Activated CD8-positive, alpha-beta memory T cell treated with anti-CD3 and anti-CD28 coated beads, Interleukin-2, amount 50 U/mL, for 24 hours (primary cell): ENCODE measurements at regions not wholly inside any gene's neighbourhood (a gene's known extent, or its start where the extent isn't known, plus 50 kb on each side); places are given as distances from the start of the nearest gene placed in this dataset.
A peak's percentile ranks its signal among the peaks of the same experiment; 100 is the strongest.
"Not testable (repeated sequence)": the region's sequence is repeated elsewhere in the genome, so short reads cannot be mapped to it uniquely, and the experiment has no call there.

ENCODE experiments used
- DNase-seq: peaks from one replicate; pipeline ENCODE4 v3.0.0-alpha.2; 2020; ENCODE audit errors: extremely low read depth

DNA sequence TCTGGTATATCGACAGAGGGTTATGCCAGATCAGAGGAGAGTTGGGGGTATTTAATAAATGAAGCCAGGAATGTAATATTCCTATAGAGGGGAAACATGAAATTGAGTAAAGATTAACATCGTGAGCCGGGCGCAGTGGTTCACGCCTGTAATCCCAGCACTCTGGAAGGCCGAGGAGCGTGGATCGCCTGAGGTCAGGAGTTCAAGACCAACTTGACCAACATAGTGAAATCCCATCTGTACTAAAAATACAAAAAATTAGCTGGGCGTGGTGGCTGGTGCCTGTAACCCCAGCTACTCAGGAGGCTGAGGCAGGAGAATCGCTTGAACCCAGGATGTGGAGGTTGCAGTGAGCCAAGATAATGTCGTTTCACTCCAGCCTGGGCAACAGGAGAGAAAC, 112.4 kb upstream of the ZNF184 start:
- not testable (repeated sequence) for DNase-seq

DNA sequence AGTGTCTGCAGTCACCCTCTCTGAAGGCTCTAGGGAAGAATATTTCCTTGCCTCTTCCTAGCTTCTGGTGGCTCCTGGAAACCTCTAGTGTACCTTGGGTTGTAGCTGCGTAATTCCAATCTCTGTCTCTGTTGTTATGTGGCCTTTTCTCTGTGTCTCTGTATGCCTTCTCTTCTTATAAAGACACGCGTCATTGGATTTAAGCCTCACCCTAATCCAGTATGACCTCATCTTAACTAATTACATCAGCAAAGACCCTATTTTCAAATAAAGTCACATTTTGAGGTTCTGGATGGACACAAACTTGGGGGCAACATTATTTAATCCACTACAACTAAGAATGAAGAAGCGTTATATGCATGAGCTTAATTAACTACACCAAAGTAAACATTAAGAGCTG, 111.4 kb upstream of the ZNF184 start:
- no peak for DNase-seq

DNA sequence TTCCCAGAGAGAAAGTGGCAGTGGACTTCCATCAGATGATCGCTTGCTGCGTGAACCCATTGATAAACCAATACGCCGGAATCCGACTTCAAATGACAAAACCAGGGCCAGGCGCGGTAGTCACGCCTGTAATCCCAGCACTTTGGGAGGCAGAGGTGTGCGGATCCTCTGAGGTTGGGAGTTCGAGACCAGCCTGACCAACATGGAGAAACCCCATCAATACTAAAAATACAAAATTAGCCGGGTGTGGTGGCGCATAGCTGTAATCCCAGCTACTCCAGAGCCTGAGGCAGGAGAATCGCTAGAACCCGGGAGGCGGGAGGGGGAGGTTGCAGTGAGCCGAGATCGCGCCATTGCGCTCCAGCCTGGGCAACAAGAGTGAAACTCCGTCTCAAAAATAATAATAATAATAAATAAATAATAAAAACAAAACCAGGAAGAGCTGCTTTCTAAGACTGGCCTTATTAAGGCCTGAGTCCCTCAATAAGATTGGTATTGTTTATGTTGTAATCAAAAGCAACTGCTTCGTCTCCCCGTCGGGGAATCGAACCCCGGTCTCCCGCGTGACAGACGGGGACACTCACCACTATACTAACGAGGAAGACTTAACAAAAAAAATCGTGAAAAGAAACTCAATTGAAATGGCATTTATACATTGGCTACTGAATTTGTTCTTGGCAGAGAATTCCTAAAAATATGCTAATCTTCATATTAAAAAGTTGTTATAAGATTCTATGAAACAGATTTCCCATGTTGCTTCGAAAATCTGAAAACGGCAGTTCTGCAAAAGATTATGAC, 110.2 kb upstream of the ZNF184 start:
- peak; percentile 20 for DNase-seq

DNA sequence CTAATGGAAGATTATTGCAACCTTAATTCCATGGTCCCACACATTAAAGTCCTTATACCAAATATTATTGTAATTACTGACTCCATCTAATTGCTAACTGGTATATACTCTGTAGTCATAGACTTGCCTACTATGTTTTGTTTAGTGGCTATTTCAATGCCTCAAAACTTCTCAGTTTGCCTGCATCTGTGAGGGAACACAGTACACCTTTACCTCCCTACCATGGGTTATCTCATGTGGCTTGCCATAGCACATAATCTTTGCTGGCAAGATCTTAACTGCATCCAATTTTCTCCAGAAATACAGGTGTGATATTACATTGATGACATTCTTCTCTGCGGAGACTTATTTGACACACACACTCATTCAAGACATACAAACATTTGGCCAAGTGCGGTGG, 107.1 kb upstream of the ZNF184 start:
- no peak for DNase-seq

DNA sequence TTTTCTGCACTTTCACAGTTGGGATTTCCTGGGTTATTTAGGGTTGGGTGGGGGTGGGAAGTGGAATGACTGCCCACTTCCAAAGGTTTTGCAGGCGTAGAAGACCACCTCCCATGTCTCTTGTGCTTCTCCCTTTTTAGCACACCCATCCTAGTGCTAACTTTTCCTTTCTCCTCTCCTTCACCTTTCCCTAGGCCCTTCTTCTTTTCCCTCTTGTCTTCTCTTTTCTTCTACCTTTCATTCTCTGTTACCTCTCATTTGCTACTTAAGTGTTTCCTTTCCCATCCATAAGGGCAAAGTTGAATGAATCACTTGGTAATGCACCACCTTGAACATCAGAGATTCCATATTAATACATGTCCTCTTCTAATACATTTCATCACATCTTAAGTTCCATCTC, 105.0 kb upstream of the ZNF184 start:
- no peak for DNase-seq

DNA sequence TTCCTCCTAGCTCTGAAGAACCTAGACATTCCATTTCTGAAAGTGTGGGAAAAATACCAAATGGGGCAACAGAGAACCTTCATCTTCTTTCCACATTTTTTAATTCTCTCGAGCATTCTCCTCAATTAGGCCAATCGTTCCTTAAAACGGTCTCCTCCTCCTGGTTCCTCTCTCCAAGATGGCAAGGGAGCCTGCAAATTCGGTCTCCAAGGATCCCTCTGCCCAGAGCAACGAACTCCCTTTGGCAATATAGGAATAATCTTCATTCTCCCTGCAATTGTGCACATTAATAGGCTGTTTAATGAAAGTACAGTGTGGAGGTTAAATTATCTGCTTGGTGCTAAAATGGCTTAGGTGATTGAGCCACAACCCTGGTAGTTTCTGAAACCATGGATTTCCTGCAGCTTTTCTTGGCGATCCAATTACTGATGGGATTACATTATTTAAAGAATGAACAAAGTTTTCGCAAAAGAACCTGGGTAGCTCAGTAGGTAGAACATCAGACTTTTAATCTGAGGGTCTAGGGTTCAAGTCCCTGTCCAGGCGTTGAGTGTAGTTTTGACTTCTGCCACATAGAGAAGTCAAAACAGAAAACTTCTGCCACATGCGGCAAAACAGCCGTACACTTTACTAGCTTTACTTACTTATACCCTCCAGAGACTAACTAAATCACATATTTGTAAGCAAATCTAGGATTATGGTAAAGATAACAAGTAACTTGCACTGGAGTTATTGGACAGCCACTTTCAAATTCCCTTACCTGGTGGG, 102.9 kb upstream of the ZNF184 start:
- DNase-seq = no peak

DNA sequence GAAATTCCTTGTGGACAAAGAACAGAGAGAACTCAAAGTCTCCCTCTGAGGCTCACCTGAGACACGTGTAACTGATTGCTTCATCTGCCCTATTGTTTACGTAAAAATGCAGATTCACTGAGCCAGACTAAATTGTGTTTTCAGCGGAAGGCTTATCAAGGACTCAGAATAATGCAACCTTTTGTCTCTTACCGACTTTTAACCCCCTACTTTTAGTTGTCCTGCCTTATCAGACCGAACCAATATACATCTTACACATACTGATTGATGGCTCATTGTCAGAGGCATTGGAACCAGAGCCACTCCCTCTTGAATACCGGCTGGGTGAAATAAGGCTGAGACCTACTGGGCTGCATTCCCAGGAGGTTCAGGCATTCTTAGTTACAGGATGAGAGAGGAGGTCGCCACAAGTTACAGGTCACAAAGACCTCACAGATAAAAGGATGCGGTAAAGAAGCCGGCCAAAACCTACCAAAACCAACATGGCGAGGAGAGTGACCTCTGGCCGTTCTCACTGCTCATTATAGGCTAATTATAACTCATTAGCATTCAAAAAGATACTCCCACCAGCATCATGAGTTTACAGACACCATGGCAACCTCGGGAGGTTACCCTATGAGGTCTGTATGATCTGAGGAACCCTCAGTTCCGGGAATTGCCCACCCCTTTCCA, 95.5 kb upstream of the ZNF184 start:
- no peak for DNase-seq

DNA sequence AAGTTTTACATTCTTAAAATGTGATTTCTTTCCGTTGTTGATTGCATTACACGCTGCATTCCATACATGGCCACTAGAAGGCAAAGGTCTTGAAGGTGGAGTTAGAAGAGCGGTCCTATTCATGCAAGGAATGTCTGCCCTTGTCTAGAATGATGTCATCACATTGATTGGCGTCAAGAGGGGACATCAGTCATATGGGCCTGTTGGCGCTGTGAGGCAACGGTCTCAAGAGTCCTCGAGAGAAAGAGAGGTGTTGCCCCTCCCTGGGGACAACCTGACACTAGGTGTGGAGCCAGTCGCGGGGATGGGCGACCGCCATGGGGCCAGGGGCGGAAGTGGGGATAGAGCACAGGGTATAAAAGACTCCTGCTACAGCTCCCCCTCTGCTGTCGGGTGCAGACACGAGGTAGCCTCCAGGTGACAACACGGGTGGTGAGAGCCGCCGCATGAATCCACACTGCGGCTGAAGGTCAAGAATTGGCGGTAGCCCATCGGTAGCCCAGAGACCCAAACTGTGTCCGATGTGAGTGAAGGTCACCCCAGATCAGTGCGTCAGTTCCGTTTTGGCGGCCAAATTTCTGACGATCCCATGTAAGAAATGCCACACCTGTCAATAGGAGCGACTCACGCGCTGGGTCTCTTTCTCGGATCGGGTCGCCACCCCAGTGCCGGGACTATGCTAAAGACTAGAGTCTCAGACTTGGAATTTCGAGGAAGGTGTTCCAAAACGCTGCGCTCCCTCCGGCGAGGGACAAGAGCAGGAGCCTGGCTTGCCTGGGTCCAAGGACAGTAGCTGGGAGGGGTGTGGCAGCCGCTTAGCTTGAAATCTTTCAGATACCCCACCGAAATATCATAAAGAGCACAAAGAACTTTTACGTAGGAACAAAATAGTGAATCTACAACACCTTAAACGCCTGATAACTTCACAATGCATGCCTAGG, 93.2 kb upstream of the ZNF184 start:
- DNase-seq = no peak

DNA sequence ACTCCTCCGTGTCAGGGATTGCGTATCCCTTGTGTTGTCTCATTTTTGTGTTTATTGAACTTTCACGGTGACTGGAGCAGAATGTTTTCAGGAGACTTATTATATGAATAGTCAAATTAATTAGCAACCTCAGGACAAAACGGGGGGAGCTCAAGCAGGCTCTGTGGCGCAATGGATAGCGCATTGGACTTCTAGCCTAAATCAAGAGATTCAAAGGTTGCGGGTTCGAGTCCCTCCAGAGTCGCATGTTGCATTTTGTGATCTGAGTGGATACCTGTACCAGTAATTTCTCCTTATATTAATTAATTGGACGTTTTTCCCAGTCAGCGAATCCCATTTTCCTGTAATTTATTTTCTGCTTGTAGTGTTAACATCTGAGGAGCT, 89.1 kb upstream of the ZNF184 start:
- no peak for DNase-seq

DNA sequence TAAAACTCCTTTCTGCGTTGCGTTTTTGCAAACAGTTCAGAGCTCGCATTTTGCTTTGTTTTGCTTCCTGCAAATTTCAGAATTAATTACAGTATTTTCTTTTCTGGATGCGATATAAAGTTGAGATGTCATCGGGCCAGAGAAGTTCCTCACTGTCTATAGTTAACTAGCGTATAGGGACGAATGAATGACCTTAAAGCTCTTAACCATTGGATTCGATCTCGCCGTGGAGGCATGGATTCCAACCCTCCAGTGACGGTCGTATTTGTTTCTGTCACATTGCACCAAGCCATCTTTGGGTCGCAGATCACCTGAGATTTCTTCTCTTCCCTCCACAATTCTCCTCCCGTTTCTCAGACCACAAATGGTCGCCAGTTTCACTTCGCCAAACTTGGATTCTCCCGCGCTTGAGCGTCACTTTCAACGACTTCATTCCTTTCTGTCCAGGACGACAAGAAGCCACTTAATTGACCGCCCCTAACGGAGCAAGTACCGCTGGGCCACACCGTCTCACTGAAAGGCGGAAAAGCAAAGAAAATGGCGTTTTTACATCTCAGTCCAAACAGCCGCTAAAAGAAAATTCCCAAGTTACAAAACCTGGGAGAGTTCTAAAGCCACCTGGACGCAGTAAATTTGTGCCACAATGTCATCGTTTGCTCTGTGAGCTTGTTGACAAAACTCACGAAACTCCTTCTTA, 85.3 kb upstream of the ZNF184 start:
- no peak for DNase-seq

DNA sequence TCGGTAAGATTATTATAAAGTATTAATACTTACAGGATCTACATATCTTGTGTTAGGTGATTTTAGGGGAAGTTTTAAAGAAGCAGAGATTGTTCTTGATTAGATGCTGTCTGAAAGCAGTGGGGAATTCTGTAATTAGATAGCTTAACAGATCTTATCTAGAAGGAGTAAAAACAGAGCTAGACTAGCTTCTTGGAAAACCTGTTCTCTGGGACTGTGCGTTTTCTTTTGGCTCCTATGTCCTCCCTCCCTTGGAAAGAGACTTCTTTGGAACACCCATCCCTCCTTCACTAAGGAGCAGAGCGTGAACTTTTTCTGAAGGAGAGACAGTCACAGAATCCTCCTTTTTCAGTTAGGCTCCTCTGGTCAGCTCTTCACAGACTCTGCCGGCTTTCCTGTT, 83.5 kb upstream of the ZNF184 start:
- no peak for DNase-seq

DNA sequence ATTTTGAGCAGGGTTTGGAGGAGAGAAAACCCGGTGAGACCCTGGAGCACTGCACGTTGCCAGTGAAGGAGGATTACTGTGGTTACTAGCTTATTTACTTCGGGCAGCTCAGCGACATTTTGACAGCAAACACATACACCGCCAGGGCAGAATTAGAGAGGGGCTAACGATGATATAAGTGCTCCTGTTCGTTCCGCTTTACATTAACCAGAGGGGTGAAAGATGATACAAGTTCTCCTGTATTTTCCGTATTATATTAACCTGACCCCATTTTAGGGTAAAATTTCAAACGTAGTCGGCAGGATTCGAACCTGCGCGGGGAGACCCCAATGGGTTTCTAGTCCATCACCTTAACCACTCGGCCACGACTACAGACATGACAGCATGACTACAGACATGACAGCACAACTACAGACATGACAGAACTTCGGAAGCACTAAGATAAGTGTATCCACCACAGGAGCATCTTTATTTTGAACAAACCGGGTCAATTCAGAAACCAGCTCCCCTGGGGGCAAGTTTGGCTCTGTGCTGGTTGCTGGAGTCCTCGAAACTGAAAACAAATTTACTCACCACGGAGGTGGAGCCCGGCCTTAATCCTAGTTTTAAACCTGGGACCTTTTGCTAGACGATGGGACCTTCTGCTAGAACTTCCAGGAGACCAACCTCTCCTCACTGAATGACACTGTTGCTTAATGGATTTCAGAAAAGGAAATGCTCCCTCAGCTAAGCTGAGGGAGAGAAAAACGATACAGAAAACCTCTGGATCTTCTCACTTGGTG, 80.4 kb upstream of the ZNF184 start:
- DNase-seq = peak; percentile 24

DNA sequence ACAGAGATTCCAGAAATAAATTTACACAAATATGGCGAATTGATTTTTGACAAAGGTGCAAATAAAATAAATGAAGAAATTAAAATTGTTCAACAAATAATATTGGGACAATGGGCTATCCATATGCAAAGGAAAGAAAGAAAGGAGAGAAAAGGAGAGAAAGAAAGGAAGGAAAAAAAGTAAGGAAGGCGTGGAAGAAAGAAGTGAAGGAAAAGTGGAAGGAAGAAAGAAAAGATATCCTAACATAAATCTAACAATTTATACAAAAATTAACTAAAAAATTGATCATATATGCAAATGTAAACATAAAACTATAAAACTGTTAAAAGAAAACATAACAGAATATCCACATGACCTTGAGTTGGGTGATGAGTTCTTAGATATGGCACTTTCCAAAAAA, 78.7 kb upstream of the ZNF184 start:
- DNase-seq = no peak

DNA sequence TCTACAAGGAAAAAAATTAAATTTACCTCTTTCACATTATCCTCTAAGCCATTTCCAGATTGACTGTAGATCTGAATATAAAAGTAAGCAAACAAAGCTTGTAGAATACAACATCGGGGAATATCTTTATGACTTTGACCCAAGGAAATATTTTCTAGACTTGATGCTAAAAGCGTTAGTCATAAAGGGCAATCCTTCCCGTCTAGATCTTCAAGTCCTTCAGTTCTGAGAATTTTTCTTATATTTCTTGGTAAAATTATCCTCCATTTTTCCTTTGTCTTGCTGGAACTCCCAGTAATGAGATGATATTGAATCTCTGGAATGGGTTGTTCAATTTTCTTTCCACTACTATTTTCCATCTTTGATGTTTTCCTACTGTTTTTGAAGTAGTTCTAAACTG, 77.8 kb upstream of the ZNF184 start:
- DNase-seq = no peak

DNA sequence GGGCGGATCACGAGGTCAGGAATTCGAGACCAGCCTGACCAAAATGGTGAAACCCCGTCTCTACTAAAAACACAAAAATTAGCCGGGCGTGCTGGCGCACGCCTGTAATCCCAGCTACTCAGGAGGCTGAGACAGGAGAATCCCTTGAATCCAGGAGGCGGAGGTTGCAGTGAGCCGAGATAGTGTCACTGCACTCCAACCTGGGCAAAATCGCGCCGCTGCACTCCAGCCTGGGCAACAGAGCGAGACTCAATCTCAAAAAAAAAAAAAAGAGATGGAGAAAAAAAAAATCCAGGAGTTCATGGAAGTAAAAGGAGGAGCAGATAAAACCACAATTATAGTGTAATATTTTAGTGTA, 76.3 kb upstream of the ZNF184 start:
- not testable (repeated sequence) for DNase-seq

DNA sequence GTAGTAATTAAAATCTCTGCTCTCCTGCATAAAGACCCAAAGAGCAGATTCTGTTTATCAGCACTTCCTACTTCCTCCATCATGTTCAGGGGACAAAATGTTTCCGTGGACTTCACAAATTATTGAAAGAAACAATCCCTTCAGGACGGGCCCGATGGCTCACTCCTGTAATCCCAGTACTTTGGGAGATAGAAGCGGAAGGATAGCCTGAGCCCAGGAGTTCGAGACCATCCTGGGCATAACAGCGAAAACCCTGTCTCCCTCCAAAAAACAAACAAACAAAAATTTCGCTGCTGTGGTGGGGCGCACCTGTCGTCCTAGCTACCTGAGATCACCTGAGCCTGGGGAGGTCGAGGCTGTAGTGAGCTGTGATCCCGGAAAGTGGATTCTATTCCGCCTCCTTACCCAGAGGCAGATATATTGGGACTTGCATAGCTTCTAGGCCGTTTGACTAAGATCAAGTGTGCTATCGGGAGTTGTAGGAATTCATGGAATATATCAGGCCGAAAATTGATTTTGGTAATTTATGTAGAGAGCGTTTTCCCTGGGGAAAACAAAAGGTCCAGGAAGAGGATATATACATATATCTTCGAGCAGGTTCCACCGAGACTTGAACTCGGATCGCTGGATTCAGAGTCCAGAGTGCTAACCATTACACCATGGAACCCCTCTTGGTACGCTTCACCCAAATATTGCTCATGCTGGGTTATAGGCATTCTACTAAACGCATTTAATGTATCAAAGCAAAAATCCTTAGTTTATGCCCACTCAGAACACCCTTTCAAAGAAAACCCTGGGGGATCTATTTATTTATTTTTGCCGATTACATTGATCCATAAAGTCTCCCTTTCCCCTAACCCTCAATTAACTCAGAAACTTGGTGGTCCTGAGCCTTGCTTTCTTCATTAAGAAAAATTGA, 74.5 kb upstream of the ZNF184 start:
- no peak for DNase-seq

DNA sequence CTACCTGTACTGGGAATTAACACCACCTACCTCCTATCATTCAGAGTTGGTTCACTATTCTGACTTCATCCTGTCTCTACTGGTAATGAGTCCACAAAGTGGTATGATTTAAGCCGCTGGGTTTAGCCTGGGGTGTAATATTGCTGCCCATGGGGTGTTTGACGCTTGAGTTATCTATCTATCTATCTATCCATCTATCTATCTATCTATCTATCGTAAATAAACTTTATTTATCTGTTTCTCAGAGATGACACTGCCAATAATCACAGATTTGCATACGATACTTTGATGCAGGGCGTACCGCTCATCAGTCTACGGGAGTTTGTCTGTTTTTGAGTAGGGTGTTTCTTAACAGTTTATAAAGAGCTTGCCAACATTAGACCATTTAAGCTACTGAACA, 73.6 kb upstream of the ZNF184 start:
- DNase-seq = no peak

DNA sequence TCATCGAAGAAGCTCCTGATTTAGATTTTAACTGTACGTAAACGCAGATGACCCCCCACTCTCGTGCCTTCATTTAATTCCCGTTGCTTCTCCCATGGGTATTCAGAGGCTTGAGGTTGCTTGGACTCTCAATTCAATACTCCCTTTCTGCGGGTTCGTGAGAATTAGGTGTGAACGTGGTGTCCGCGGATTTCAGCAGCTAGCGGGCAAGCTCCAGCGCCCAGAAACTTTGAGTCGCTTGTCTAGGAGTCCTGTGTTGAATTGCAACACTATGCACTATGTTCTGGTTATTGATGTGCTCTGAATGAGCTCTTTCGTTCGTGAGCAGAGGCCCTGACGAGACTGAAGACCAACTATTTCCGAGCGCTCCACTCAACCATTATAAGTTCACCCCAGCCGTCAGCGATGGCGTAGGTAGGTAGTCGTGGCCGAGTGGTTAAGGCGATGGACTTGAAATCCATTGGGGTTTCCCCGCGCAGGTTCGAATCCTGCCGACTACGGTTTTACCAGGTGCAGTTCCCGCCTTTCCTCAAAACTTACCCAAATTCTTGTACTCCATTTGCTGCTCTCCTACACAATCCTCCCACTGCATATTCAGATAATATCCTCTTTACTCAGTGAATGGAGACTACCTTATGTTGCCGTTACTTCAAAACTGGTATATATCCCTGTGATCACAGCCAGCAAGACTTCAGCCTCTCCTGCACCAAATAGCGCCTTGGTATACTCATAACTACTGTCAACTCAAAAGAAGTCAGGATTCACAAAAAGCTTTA, 72.6 kb upstream of the ZNF184 start:
- peak; percentile 27 for DNase-seq
